ENCODE measurements at regions not wholly inside any gene's neighbourhood (a gene's known extent, or its start where the extent isn't known, plus 50 kb on each side); places are given as distances from the start of the nearest gene placed in this dataset.

DNA sequence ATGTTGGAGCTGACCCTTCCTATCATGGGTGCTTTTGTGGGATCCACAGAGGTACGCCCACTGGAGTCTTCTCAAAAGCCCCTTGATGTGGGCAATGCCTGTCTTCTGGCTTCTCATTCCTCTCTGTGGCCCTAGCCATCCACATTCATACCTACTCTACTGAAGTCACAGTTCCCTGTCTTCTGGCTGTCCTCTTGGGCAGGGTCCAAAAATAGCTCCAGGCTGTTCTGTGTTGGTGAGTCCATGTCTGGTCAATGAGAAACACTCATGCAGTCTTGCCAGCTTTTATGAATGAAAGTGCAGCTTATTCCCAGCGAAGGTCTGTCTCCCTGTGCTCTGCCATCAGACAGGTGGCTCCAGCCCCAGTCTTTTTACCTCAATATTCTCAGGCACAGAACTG lies 135.9 kb upstream of the MDM1 start:
- TF ChIP-seq POLR2A (IDR thresholded peaks at IDR 0.05; ENCODE audit: low read length) (no peak), GATA1 (IDR thresholded peaks at IDR 0.05; ENCODE audit: low read depth, low read length) (no peak)

Measured in erythroblast (primary cell).